Small intestine (tissue), 7 donors: ENCODE measurements at regions not wholly inside any gene's neighbourhood (a gene's known extent, or its start where the extent isn't known, plus 50 kb on each side); places are given as distances from the start of the nearest gene placed in this dataset.
A peak's percentile ranks its signal among the peaks of the same experiment; 100 is the strongest.

Experiments used
- DNase-seq, 2 donors: peaks; one replicate each; pipeline versions ENCODE4 v3.0.0 to v3.0.0-alpha.2; 2013
- FAIRE-seq: peaks from 2 replicates; lab custom pipeline; 2012; peaks lifted over from hg19 to GRCh38; lab: Jason Lieb, UNC
- H3K27ac ChIP-seq, 3 donors: one replicate each; pipeline ENCODE4 v1.5.1; 2013; ENCODE audit warnings: low read length in 2 of 3, mild to moderate bottlenecking in 2 of 3, control low read depth in 1 of 3, inconsistent platforms in 1 of 3, low read depth in 1 of 3, moderate library complexity in 1 of 3
- H3K27me3 ChIP-seq, 3 donors: one replicate each; pipeline ENCODE4 v1.6.1; 2013; ENCODE audit warnings: low read length in 3 of 3, inconsistent platforms in 1 of 3; ENCODE audit not compliant: control insufficient read depth in 3 of 3, insufficient read depth in 3 of 3
- H3K36me3 ChIP-seq, 3 donors: one replicate each; pipeline ENCODE4 v1.6.1; 2013; ENCODE audit warnings: low read length in 3 of 3, inconsistent platforms in 1 of 3, low read depth in 1 of 3, mild to moderate bottlenecking in 1 of 3, moderate library complexity in 1 of 3; ENCODE audit not compliant: control insufficient read depth in 3 of 3, insufficient read depth in 2 of 3
- H3K4me1 ChIP-seq, 3 donors: one replicate each; pipeline ENCODE4 v1.6.1; 2013; ENCODE audit warnings: low read length in 2 of 3, inconsistent platforms in 1 of 3, low read depth in 1 of 3, mild to moderate bottlenecking in 1 of 3, moderate library complexity in 1 of 3; ENCODE audit not compliant: control insufficient read depth in 3 of 3, insufficient read depth in 2 of 3
- H3K4me3 ChIP-seq, 3 donors: one replicate each; pipeline ENCODE4 v1.5.1; 2013; ENCODE audit warnings: low read length in 3 of 3, control low read depth in 1 of 3, inconsistent platforms in 1 of 3, low read depth in 1 of 3, mild to moderate bottlenecking in 1 of 3, moderate library complexity in 1 of 3
- H3K9me3 ChIP-seq, 2 donors: one replicate each; pipeline ENCODE4 v1.6.1; 2013; ENCODE audit warnings: low read depth in 1 of 2, low read length in 1 of 2; ENCODE audit not compliant: control insufficient read depth in 2 of 2, insufficient read depth in 1 of 2
- WGBS, 3 donors: extraction: QIAGEN DNeasy Blood & Tissue Kit; methylation state at CpG; one replicate each; pipeline ENCODE4 v1.1.7; 2013; 5-methylcytosine and 5-hydroxymethylcytosine counted together
- donor health status: healthy with polysubstance abuse.
- donor health status: control.
- donor health status: control.
- donor health status: Bipolar disorder and iron deficiency.
- donor health status: healthy.

DNA sequence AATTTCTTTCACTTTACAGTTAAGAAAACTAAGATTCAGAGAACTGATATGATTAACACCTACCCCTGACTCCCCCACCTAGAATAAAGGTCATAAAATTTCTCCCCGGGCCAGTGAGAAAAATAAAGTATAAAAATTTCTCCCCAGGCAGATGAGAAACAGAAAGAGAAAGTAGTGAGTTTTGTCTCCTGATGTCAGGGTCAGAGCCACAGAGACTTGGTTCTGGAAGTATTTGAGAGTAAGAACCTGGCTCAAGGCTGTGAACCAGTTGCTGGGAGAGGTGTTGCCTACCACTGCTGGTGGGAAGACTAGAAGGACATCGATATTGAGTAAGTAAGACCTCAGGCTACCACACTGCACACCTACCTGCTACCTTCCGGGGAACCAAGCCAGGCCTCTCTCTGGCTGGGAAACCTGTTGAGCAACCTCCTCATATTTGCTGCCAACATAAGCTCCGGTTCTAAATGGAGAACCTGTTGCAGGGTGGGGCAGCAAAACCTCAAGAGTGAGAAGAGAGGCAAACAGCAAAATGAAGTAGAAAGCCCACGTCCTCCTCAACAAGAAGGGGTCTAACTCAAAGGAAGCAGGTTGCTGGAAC, 104.2 kb upstream of the PUDP start:
- Histone ChIP-seq H3K4me1 (peaks cover 0 to 3% (median 0%) of the 10 kb centered on the region in 3 donors), H3K27me3 (no peaks in the 10 kb centered on the region), H3K27ac (no peak overlapping the region), H3K36me3 (no peaks in the 10 kb centered on the region), H3K4me3 (no peak overlapping the region), H3K9me3 (peaks cover 0 to 3% of the 10 kb centered on the region in 2 donors)
- DNase-seq (peak; percentile 25 to 43), FAIRE-seq (no peak)
- WGBS, 3 donors, result 18 to 53% (median 18%) methylated on average over 5 of the region's 5 CpGs

DNA sequence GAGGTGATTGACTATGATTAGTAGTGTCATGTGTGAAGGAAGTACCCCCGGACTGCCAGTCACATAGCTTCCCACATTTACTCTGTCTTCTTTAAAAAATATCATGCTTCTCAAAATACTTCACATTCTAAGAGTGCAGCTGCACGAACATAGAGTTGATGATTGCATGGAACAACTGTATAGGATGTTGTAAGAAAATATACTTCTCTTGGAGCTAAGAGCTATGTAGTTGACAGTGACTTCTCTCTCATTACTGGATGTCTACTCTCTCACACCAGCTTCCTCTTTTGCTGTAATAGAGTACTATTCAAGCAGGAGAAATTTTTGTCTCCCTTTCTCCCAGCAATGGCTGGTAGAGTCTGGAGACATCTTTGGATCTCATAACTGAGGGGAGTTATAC, 99.4 kb upstream of the PUDP start:
- DNase-seq, result no peak
- no peaks in the 10 kb centered on the region for H3K9me3 ChIP-seq
- FAIRE-seq, result no peak
- no peak overlapping the region for H3K4me3 ChIP-seq
- 76 to 90% (median 77%) methylated on average over 2 of the region's 2 CpGs for WGBS, 3 donors
- H3K4me1 ChIP-seq, result no peaks in the 10 kb centered on the region
- H3K27ac ChIP-seq, result no peak overlapping the region
- H3K27me3 ChIP-seq, result no peaks in the 10 kb centered on the region
- no peaks in the 10 kb centered on the region for H3K36me3 ChIP-seq

DNA sequence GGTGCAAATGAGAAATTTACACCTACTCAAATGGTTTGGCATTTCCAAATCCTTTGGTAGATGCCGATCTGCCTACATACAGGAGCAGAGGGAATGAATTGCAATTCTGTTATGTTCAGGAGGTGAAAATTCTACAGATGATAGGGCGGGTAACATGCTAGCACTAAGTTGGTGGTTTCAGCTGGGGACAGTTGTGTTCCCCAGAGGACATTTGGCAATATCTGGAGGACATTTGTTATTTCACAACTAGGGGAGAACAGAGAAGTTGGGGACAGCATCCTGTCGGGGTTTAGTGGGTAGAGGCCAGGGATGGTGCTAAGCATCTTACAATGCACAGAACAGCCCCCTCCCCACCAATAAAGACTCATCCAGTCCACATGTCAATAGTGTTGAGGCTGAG, 96.5 kb upstream of the PUDP start:
- WGBS, 3 donors, result 80 to 92% (median 90%) methylated on average over 3 of the region's 3 CpGs
- Histone ChIP-seq H3K4me3 (no peak overlapping the region), H3K36me3 (no peaks in the 10 kb centered on the region), H3K4me1 (no peaks in the 10 kb centered on the region), H3K27me3 (no peaks in the 10 kb centered on the region), H3K9me3 (no peaks in the 10 kb centered on the region), H3K27ac (no peak overlapping the region)
- FAIRE-seq (no peak), DNase-seq (no peak)

DNA sequence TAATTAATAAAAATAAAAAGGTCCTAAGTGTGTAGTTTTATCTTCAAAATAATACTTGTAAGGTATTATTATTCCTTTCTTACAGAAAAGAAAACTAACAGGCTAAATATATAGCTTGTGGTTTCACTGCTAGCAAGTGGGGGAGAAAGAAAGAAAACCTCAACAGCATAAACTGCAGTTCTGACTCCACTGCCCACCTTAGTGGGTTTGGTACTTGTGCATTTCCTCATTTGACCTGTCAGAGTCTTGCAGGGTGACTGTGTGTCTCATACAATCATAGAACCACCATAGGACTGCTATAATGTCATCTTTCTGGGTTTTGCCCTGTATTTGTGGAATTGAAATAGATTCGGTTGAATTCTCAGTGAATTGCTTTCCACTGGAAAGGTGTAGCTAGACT, 94.7 kb upstream of the PUDP start:
- no peak overlapping the region for H3K27ac ChIP-seq
- no peaks in the 10 kb centered on the region for H3K27me3 ChIP-seq
- no peak for DNase-seq
- H3K4me3 ChIP-seq, result no peak overlapping the region
- WGBS, 3 donors, result 70 to 100% (median 84%) methylated on average over 1 of the region's 1 CpG
- no peaks in the 10 kb centered on the region for H3K4me1 ChIP-seq
- no peak for FAIRE-seq
- H3K36me3 ChIP-seq, result no peaks in the 10 kb centered on the region
- H3K9me3 ChIP-seq, result no peaks in the 10 kb centered on the region

DNA sequence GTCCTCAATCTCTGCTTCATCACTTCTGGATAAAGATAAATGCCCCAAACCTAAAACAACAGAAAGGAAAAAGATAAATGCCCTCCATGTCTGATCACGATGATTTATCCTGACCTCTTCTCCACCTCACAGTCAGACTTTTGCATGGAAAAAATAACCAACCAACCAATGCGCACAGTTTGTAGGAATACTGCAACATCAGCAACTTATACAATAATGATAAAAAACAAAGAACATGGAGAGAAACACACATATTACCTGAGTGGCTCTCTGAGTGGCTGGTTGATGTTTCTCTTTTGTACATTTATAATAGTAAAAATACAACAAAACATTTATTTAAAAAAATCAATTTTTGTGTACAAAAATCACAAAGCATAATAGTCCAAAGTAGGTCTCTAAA, 93.0 kb upstream of the PUDP start:
- H3K4me1 ChIP-seq, result no peaks in the 10 kb centered on the region
- 98 to 100% (median 99%) methylated on average over 2 of the region's 2 CpGs for WGBS, 3 donors
- H3K9me3 ChIP-seq, result no peaks in the 10 kb centered on the region
- H3K36me3 ChIP-seq, result no peaks in the 10 kb centered on the region
- DNase-seq (no peak), FAIRE-seq (no peak)
- no peak overlapping the region for H3K4me3 ChIP-seq
- H3K27me3 ChIP-seq, result no peaks in the 10 kb centered on the region
- H3K27ac ChIP-seq, result no peak overlapping the region

DNA sequence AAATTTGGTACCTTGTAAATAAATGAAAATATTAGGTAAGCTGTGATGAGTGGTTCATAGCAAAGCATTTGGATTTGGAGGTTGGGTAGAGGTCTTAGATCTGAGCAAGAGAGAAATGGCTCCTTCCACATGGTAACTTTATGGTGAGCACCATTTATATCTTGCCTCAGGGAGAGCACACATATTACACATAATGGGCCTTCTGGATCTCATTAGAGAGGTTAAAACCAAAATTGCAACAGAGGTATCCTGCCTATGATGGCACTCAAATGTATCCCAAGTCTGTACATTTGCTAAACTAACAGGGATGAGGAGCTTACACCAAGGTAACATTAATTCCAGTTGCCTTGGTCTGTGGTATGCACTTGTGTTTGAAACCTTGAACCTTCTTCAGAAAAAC, 87.1 kb upstream of the PUDP start:
- FAIRE-seq, result no peak
- Histone ChIP-seq H3K9me3 (no peaks in the 10 kb centered on the region), H3K4me1 (no peaks in the 10 kb centered on the region), H3K36me3 (no peaks in the 10 kb centered on the region), H3K27me3 (no peaks in the 10 kb centered on the region), H3K4me3 (no peak overlapping the region), H3K27ac (no peak overlapping the region)
- no peak for DNase-seq

DNA sequence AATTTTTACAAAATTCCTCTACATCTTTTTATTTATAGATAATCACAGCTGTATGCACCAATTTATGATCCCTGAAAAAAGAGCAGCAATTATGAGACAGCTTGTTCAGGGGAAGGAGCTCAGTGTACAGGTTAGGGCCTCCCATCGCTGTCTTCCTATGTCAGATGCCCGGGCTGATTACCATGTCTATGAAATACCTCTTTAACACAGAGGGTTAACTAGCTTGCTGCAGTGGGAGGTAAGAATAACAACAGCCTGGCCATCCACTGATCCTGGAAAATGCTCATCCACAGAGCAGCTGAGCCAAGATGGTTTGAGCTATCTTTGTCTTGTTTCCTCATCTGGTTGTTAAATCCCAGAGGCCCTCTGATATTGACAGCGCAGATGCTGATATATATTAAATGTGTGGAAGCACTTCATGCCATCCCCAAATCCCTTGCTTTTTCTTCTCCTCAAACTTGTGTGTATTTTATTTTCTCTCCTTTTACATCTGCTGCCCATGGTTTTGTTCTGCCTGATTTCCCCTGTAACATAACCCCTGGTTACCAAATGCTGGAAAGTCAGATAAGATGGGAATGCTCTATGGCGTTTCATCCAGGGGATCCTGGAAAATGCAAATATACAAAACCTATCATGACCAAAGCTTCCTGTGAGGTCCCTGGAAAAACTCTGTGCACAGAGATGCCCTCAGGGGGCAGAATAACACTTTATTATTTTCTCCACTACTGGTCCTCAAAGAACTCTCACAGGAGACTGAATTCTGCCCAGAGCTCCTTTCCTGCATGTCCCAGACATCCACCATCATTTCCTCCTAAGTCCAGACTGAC, 85.8 kb upstream of the PUDP start:
- WGBS, 3 donors, result 79 to 89% (median 88%) methylated on average over 4 of the region's 4 CpGs
- DNase-seq (no peak), FAIRE-seq (no peak)
- no peaks in the 10 kb centered on the region for H3K27me3 ChIP-seq
- H3K4me1 ChIP-seq, result no peaks in the 10 kb centered on the region
- no peak overlapping the region for H3K4me3 ChIP-seq
- H3K9me3 ChIP-seq, result no peaks in the 10 kb centered on the region
- no peaks in the 10 kb centered on the region for H3K36me3 ChIP-seq
- no peak overlapping the region for H3K27ac ChIP-seq

DNA sequence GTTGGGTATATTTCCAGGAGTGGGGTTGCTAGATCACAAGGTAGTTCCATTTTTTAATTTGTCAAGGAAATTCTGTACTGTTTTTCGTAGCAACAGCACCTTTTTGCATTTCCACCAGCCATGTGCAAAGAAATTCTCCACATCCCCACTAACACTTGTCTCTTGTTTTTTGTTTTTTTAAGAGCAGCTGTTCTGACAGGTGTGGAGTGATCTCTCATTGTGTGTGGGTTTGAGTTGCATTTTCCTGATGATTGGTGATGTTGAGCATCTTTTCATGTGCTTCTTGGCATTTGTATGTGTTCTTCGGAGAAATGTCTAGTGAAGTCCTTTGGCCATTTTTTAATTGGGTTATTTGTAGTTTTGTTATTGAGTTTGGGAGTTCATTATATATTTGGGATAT, 80.3 kb upstream of the PUDP start:
- Histone ChIP-seq H3K27me3 (no peaks in the 10 kb centered on the region), H3K36me3 (no peaks in the 10 kb centered on the region), H3K4me1 (no peaks in the 10 kb centered on the region), H3K27ac (no peak overlapping the region), H3K4me3 (no peak overlapping the region), H3K9me3 (no peaks in the 10 kb centered on the region)
- WGBS, 3 donors, result 45 to 87% (median 85%) methylated on average over 2 of the region's 2 CpGs
- no peak for DNase-seq
- FAIRE-seq, result no peak
